Activated T-cell treated with anti-CD3 and anti-CD28 coated beads, Interleukin-2, amount 50 U/mL, for 48 hours (primary cell): ENCODE measurements at regions not wholly inside any gene's neighbourhood (a gene's known extent, or its start where the extent isn't known, plus 50 kb on each side); places are given as distances from the start of the nearest gene placed in this dataset.

Experiments
- DNase-seq, 2 experiments: peaks; one replicate each; pipeline ENCODE4 v3.0.0-alpha.2; 2020

DNA sequence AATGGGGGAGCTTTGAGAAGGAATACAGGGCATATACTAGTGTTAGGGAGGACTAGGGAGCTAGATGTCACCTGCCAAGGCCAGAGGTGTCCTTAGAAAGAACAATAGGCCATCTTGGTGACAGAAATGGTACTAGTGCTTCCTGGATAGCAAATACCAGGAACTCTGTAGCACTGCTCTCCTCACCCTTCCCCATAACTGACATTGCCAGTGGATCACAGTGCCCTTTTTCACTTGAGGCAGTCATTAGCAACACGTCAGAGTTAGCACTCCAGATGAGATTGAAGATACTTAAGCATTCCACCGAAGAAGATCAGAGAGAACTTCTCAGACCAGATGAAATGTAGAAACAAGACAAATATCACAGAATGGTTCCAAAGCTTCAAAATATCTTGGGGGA lies 103.1 kb upstream of the PDZRN3 start:
- DNase-seq: no peak

DNA sequence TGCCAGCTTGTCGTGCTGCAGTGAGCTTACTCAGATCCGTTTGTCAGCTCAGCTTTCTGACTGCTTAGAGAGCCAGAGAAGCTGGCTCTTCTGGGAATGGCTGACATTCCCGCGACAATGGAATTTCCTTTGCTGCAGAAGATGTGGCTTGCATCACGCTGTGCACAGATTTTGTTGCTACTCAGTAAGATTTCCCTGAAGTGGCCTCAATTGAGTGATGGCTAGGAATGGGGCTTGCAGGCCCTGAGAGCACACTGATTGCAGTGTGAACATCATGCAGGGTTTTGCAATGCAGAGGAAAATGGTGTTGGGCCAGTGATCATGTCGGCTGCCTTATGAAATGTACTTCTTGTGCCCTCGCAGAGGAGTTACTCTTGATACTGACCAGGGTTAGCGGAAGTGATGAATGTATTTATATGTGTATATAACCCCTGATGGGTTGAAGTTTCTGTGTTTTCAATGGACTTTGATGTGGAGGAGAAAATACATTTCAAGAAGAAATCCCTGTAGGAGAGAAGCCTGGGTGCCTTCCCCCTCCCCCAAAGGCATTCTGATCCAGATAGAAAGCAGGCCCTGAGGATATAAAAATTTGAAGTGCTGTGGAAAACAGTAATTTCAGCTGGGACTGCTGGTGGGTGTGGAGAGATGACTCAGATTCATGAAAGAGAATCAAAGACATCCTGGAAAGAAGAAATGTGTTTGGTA lies 102.5 kb upstream of the PDZRN3 start:
- DNase-seq: no peak

DNA sequence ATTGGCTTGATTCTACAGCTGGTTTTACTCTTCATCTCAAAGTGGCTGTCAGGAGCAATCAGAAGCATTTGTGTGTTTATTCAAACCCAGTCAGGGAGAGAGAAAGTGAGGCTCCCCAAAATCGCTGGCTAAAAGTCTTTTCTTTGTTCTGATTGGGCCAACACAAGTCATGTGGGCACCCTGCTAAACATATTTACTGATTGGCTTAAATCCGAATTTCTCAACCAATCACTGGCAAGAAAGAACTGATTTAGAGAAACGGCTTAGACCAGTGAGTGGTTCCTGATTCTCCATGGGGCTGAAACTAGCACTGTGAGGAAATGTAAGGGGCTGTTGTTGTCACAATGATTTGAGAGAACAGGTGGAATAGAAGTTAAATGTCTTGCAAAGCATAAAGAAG lies 98.9 kb upstream of the PDZRN3 start:
- no peak for DNase-seq

DNA sequence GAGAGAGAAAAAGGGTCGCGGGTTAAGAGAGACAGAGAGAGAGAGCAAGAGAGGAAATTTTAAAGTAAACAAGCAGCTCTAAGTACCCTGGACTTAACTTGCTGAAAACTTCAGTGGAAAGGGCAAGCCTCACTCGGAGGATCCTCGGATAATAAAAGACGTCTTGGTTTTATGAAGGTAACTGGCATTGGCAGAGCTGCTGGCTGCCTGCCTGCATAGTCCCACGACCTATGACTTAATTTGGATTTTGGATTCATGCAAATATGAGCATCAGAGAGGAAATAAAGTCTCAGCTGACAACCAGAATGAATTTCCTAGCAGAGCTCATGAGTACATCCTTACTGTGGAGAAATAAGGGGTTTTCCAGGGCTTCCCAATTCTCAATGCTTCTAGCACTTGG lies 95.1 kb upstream of the PDZRN3 start:
- DNase-seq: no peak

DNA sequence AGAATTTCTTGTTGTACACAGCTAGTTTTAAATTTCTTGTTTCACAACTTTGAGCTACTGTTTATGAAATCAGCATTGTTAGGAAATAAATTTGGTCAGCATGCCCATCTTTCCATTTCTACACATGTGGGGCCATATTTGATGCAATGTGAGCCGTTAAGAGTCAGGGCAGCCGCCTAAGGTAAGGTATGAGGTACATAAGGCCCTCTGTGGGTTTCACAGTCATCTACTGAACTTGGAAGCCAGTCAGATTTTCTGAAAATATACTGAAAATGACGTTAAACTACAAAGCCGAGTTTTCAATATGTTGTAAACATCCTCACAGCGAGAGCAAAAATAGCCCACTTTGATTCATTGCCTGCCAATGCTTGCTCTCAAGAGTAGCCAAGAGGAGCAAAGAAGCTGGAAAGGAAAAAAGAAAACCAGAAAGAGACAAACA lies 94.7 kb upstream of the PDZRN3 start:
- no peak for DNase-seq

DNA sequence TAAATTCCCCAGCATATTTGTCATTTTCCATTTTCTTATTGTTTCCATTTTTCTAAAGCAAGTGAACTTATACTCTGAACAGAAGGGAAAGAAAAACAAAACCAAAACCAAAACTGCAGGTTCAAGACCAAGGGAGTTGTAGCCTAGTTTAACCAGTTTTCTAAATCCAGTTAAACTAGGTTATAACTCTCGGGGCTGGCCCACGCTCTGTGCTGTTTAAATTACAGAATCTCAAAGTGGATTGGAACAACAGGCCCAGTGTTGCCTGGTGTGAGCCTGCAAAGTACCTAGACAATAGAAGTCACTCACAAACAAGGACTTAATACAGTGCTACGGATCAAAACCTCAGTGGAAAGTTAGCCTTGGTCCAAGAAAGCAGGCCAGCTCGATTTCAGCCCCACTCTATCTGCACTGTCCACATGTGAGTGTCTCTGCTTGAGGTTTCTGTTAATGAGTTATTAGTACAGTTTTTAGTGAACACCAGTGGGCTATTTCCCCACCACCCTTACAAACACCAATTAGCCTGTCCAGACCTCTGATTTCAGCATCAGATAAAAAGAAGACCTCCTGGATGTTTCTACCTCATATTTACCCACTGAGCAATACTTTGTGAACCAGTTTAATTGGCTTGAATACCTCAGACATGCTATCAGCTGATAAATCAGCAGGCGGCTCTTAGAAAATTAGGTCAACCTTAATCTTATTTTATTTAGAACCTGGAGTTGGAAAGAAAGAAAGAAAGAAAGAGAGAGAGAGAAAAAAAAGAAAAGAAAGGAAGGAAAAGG lies 93.8 kb upstream of the PDZRN3 start:
- DNase-seq: no peak

DNA sequence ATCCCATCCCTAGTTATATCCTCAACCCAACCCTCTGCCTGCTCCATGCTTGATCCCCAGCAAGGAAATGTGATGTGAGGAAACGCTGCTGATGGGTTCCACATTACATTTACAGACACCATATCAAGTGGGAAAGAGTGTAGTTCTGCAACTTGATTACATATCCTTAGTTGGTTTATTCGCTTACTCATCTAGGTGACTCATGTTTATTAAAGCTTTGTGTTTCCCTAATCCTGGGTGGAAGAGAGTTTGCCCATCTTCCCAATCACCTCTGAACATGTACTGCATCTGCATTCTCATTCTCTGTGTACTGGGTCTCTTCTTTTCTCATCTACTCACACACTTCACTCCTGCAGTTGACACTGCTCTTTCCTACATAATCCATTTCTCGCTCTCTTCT lies 91.7 kb upstream of the PDZRN3 start:
- no peak for DNase-seq

DNA sequence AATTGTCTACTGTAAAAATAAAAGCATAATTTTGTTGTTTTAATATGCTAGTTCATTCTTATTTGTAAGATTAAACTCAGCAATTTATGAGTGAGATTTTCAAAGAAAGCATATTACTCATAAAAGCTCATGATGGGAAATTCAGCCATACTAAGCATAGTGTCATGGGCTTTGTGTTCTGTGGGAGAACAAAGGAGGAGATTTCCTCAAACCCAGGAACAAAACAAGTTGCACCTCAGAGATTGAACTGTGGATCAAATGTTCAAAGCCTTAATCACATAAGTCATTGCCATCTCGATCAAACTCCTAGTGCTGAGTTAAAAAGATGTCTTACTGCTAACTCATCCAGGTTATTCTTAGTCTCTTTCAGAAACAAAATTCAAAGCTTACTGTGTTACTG lies 85.6 kb upstream of the PDZRN3 start:
- no peak for DNase-seq

DNA sequence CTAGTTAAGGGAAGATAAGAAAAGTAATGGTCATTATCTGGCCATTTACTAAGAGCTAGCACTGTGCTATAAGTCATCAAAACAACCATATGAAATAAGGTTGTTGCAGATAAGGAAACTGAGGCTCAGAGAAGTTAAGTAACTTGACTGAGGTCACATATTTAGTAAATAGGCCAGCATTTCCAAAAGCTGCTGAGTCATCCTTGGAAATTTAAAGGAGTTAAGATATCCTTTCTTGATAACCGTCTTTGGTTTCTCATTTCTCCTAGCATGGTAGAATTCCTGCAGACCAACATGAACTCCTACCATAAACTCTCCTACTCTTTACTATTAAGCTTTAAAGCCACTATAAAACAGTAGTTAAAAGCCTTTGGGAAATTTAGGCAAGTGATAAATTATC lies 85.0 kb upstream of the PDZRN3 start:
- DNase-seq: no peak

DNA sequence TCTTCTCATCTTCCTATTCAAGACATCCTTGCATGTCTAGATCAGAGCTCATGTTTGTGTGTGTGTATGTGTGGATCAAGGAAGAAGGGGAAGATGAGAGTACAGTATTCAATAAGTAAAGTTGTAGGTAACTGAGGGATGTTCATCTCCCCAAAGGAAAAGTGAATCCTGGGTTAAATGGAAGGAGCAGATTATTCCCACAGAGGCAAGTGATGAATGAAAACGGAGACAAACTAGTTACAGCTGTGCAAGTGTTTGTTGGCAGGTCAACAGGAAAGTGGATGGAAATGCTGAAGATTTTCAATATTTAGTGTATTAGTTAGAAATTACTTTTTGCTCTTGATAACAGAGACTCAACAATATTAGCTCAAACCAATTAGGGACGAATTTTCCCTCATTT lies 84.2 kb upstream of the PDZRN3 start:
- no peak for DNase-seq

DNA sequence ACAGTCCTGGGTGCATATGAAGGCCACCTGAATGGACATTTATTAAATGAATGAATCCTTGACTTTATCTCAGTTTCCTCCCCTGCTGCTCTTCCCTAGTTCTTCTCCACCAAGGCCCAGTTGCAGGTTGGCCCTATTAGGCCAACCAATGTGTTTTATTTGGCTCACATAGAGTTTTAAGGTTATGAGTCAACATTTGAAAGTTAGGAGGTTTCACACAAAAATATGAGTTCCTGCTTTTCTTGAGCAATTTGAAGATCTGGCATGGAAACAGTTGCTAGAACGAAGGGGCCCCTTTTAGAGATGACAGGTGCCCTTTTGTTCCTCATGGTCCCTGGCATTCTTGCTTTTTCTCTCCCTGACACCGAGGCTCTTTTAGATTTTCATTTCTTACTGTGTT lies 83.0 kb upstream of the PDZRN3 start:
- DNase-seq: no peak

DNA sequence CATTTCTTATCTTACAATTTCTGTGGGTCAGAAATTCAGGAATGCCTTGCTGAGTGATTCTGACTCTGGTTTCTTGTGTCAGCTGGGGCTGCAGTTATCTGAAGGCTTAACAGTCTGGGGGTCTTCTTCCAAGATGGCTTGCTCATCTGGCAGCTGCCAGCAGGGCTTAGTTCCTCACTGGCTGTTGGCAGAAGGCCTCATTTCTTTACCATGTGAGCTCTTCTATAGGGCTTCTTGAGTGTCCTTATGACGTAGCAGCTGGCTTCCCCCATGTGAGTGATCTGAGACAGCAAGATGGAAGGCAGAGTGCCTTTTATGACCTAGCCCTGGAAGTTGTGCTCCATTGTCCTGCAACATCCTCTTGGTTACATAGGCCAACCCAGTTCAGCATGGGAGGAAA lies 82.0 kb upstream of the PDZRN3 start:
- DNase-seq: no peak

DNA sequence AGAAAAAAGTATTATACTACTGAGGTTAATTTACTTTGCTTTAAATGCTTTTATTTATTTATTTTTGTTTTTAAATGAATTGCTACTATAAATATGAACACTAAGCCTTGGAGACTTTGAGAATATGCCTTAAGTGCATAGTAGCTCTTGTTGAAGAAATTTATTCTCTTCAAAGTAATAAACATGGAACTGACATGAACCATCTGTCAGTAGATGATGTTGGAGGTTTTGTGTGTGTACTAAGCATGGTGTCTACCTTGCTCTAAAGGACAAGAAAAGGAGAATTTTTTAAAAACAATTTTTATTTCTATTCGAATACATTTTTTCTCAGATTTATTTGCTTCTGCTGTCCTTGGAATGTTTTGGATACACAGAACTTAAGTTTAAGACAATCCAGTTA lies 81.1 kb upstream of the PDZRN3 start:
- no peak for DNase-seq

DNA sequence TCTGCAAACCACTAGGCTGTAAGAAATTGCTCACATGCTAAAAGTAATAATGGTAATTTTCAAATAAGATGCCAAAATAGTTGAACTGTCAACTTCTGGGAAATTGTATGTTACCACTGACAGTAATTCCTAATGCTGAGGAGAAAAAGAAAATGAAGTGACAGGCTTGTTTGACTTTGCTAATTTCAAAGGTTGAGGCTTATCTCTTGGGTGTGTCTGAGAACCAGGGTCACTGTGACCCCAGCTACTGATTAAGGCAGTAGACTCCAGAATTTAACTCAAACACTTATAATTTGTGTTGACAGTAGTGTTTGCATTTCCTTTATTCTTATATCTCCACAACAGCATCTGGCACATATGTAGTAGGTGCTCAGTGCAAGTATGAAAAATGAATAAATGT lies 74.6 kb upstream of the PDZRN3 start:
- no peak for DNase-seq

DNA sequence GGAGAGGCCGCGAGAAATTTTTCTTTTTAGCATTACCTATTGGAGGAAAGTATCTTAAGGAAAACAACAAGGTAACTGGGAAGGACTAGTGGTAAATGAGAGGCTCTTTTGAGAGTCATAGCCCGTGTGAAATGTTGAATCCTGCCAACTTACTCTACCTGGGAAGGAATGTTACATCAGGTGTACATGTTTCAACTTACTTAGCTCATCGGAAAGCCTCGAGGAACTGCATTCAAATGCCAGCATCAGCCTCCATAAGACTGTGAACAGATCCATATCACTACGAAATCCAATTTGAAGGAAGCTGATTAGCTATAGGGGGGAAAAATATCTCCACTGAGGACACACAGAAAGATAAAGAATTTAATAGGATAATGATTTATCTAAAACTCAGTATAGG lies 72.3 kb upstream of the PDZRN3 start:
- no peak for DNase-seq

DNA sequence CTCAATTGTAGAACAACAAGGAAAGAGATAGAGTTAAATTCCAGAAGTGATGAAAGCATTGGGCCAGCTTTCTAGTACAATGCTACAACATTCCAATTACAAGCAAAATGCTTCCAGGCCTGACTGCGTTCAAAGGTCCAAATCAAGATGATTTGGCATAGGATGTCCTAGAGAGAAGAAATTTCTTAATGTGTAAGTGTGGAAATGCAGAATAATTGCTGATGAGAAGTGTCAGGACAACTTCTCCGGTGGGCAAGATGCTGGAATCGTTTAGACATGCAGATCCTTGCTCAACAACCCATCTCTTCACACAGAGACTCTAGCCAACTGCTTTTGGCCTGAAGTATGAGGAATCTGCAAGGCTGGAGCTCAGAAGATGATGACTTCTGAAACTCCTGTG lies 71.1 kb upstream of the PDZRN3 start:
- DNase-seq: no peak

DNA sequence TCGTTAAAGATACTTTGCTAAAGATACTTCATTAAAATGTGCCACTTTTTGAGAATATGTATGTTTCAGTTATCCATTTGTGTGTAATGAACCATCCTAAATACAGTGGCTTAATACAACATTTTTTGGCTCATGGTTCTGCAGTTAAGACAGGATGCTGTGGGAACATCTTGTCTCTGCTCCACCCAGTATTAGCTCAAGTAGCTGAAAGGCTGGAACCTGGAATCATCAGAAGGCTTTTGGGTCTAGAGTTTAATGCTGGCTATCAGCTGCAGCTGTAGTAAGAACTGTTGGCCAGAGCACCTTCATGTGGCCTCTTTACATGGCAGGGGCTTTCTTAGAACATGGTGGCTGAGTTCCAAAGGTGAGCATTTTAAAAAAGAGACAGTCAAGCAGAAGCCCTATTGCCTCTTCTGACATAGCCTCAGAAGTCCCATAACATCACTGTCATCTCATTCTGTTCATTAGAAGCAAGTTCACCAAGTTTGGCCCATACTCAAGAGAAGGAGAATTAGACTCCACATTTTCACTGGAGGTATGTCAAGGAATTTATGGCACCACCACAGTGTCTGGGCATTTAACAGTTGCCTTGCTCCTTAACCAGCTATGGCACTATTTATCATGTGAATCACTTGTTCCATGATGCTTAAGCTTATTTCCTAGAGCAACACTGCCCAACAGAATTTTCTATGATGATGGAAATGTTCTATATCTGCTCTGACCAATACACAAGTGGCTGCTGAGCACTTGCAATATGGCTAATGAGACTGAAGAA lies 70.4 kb upstream of the PDZRN3 start:
- no peak for DNase-seq

DNA sequence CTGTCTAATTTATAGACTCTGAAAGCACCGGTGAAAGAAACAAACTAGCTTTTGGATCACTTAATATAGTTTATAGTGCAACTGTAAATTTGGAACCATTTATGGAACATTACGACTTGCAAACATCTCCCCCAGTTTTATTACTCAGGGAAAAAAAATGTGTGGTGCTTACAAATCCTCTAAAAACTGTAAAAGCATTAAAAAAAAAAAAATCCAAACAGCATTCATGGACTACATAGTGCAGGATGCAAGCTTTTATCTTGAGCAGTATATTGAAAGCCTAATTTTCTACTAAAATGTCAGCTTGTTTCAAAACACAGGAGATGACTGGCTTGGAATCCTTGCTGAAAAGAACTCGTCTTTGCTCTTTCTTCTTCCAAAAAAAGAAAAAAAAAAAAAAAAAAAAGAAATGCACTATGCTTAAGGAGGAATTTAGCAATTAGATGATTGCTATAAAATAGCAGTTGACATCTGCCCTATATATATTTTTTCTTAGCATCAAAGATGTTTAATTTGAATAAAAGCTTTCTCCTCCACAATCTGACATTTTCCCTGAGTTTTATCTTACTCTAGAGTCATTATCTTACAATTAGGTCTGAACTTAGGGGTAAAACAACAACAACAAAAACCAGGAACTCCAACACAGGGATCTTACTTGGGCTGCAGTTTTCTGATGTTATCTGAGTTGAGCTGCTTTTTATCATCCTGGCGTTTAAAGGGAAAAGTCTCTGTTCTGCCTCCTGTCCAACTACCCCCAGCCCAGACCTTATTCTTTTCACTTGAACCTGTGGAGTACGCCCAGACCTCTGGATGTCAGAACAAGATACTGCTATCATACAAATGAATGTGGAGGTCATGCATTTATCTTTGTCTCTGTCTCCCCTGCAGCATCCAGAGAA lies 62.6 kb upstream of the PDZRN3 start:
- no peak for DNase-seq

DNA sequence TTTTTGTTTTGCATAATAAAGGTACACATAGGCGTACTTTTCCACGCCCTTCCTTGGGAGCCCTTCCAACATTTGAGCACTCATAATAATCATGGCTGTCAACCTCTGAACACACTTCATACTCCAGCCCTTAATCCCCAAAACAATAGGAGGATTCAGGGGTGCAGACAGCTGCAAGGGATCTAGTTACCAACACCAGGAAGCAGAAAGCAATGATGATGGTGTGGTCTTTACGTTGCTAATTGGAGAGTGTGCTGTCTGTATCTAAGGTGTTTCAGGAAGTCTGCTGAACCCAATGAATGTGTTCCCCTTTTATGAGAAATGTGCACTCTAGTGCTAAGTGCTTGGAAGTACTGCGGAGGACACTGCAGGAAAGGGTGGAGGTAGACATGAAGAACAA lies 60.3 kb upstream of the PDZRN3 start:
- no peak for DNase-seq

DNA sequence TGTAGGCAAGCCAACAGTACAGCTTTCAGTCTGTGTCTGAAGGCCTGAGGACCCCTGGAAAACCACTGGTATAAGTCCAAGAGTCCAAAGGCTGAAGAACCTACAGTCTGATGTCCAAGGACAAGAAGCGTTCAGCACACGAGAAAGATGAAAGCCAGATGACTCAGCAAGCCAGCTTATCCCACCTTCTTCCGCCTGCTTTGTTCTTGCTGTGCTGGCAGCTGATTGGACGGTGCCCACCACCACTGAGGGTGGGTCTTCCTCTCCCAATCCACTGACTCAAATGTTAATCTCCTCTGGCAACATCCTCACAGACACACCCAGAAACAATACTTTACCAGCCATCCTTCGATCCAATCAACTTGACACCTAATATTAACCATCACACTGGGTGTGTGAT lies 59.0 kb upstream of the PDZRN3 start:
- no peak for DNase-seq

DNA sequence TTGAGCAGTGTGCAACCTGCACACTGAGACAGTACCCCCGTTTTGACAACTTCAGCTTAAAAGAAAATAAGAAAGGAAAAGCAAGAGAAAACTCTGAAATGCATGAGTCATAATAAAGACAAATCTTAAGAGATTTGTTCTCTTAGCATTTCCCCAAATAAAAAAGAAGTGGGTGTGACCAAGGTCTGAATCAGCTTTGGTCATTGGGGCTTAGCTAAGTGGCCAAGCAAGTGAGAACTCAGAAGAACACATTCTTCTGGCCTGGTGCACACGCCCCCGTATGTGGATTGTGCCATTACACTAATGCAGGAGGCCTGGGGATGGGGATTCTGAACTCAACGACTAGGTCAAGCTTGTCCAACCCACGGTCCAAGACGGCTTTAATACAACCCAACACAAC lies 56.9 kb upstream of the PDZRN3 start:
- DNase-seq: no peak

DNA sequence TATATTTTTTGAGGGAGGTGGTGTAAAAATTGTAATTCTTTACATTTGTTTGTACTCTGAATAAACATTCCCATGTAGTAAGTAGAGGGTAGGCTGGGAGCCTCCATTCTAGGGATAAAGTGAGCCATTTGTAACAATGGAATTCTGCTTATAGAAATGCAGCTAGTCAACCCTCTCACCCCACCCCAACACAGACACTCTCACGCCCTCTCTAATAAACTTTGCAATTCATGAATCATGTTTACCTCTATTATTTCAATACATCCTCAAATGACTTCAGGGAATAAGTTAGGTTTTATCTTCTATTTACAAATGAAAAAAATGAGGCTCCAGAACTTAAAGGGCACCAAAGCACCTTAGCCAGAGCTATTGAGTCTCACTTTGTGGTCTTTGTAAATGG lies 56.5 kb upstream of the PDZRN3 start:
- DNase-seq: no peak
